Bronchial epithelial cell (primary cell): ENCODE measurements at regions not wholly inside any gene's neighbourhood (a gene's known extent, or its start where the extent isn't known, plus 50 kb on each side); places are given as distances from the start of the nearest gene placed in this dataset.

Experiments used
- DNase-seq: peaks from one replicate; pipeline ENCODE4 v3.0.0-alpha.2; 2010; ENCODE audit warnings: low read depth
- FAIRE-seq: peaks from 2 replicates; lab custom pipeline; 2011; peaks lifted over from hg19 to GRCh38; lab: Jason Lieb, UNC
- H3K27me3 ChIP-seq: 2 replicates; pipeline ENCODE4 v1.5.1; 2011; ENCODE audit warnings: low read length; ENCODE audit not compliant: control insufficient read depth, insufficient read depth
- H3K36me3 ChIP-seq: 2 replicates; pipeline ENCODE4 v1.5.1; 2011; ENCODE audit warnings: low read length; ENCODE audit not compliant: control insufficient read depth, insufficient read depth
- H3K4me3 ChIP-seq: 2 replicates; pipeline ENCODE4 v1.5.1; 2011; ENCODE audit warnings: mild to moderate bottlenecking, low read depth, low read length, control low read depth
- CTCF ChIP-seq: IDR thresholded peaks from 2 replicates; pipeline ENCODE4 v1.5.1; 2011; ENCODE audit warnings: mild to moderate bottlenecking, moderate library complexity, low read length, control low read depth, inconsistent platforms; ENCODE audit not compliant: insufficient read depth, severe bottlenecking

- Histone ChIP-seq H3K4me3 (no peak overlapping the region), H3K36me3 (no peaks in the 10 kb centered on the region), H3K27me3 (no peaks in the 10 kb centered on the region)
- TF ChIP-seq CTCF: no peak
- FAIRE-seq (no peak), DNase-seq (no peak)
Measured at GRCh38 chr7:155360495-155361345, 63.0 kb downstream of the INSIG1 start.

- FAIRE-seq: no peak
- Histone ChIP-seq H3K36me3 (no peaks in the 10 kb centered on the region), H3K27me3 (no peaks in the 10 kb centered on the region), H3K4me3 (no peak overlapping the region)
- no peak for TF ChIP-seq CTCF
- DNase-seq: no peak
Measured at GRCh38 chr7:155361346-155361680, 63.6 kb downstream of the INSIG1 start.

- TF ChIP-seq CTCF: no peak
- Histone ChIP-seq H3K36me3 (no peaks in the 10 kb centered on the region), H3K27me3 (no peaks in the 10 kb centered on the region), H3K4me3 (no peak overlapping the region)
- DNase-seq (no peak), FAIRE-seq (no peak)
Measured at GRCh38 chr7:155361947-155362346, 64.3 kb downstream of the INSIG1 start.

GRCh38 chr7:155362380-155363145 lies 64.9 kb downstream of the INSIG1 start:
- DNase-seq (no peak), FAIRE-seq (peak; percentile 7)
- no peak overlapping the region for H3K4me3 ChIP-seq
- H3K36me3 ChIP-seq: no peaks in the 10 kb centered on the region
- TF ChIP-seq CTCF: no peak
- no peaks in the 10 kb centered on the region for H3K27me3 ChIP-seq

GRCh38 chr7:155363146-155363539 lies 65.5 kb downstream of the INSIG1 start:
- no peaks in the 10 kb centered on the region for H3K36me3 ChIP-seq
- H3K27me3 ChIP-seq: no peaks in the 10 kb centered on the region
- TF ChIP-seq CTCF: no peak
- DNase-seq: no peak
- H3K4me3 ChIP-seq: no peak overlapping the region
- no peak for FAIRE-seq
